GM10248 (cell line): ENCODE measurements at regions not wholly inside any gene's neighbourhood (a gene's known extent, or its start where the extent isn't known, plus 50 kb on each side); places are given as distances from the start of the nearest gene placed in this dataset.

Source experiments
- CTCF ChIA-PET: fragments of 300-600 bp; sonication (Branson Sonifier 250); formaldehyde crosslinking; extraction: SDS; loops from one replicate; lab custom pipeline; 2021; ENCODE audit warnings: antibody characterized with exemption; lab: Yijun Ruan, JAX
- POLR2A ChIA-PET: fragments of 350-650 bp; sonication (Branson Sonifier 250); formaldehyde crosslinking; extraction: SDS; loops from one replicate; lab custom pipeline; 2020; ENCODE audit warnings: antibody characterized with exemption; lab: Yijun Ruan, JAX
- DNase-seq: peaks from one replicate; pipeline ENCODE4 v3.0.0; 2012; ENCODE audit errors: extremely low spot score
- TF ChIP-seq, protein P1 (sequence below): IDR thresholded peaks from 2 replicates; pipeline ENCODE4 v1.5.1; 2012; ENCODE audit warnings: mild to moderate bottlenecking, low read depth; ENCODE audit errors: extremely low read depth, missing control alignments, control extremely low read depth

DNA sequence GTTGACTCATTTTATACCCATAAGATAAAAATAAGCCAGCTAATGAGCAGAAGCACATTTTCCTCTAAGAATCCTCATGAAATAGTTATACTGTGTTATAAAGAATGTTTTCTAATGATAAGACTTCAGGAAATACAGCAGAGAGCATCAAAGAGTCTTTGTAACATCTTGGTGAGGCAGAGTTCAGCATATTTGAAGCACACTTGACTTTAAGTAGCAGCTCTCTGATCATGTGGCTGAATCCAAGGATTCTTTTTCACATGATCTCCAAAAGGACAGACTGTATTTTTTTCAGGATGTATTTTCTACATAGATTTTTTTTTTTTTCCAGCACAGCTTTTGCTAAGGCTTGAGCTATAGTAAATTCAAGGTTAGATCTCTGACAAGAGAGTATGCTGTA is 195.1 kb downstream of the SI start:
- DNase-seq, result no peak
- ChIA-PET CTCF (interaction anchor here (1.4 kb wide), 1 partner anchor 48 kb away, joined by 3 read pairs; no protein-coding TSS in a partner anchor), POLR2A (no interaction called here)
- TF ChIP-seq, protein P1, sequence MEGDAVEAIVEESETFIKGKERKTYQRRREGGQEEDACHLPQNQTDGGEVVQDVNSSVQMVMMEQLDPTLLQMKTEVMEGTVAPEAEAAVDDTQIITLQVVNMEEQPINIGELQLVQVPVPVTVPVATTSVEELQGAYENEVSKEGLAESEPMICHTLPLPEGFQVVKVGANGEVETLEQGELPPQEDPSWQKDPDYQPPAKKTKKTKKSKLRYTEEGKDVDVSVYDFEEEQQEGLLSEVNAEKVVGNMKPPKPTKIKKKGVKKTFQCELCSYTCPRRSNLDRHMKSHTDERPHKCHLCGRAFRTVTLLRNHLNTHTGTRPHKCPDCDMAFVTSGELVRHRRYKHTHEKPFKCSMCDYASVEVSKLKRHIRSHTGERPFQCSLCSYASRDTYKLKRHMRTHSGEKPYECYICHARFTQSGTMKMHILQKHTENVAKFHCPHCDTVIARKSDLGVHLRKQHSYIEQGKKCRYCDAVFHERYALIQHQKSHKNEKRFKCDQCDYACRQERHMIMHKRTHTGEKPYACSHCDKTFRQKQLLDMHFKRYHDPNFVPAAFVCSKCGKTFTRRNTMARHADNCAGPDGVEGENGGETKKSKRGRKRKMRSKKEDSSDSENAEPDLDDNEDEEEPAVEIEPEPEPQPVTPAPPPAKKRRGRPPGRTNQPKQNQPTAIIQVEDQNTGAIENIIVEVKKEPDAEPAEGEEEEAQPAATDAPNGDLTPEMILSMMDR, result no peak

DNA sequence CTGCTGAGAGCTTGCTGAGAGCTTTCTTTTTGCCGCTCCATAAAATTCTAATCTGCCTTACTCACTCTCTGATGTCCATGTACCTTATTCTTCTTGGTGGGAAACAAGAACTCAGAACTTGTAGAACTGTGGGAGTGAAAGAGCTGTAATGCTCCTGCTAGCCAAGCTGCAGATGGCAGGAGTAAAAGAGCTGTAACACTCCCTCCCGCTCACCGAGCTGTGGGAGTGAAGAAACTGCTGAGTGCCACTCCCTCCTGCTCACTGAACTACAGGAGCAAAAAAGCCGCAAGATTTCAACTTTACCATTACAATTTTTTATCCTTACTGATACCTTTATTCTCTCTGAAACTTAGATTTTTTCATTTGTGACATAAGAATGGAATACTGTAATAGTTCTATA is 199.1 kb downstream of the SI start:
- no peak for DNase-seq
- CTCF ChIA-PET, result no interaction called here
- TF ChIP-seq, protein P1, result no peak
- POLR2A ChIA-PET, result no interaction called here

DNA sequence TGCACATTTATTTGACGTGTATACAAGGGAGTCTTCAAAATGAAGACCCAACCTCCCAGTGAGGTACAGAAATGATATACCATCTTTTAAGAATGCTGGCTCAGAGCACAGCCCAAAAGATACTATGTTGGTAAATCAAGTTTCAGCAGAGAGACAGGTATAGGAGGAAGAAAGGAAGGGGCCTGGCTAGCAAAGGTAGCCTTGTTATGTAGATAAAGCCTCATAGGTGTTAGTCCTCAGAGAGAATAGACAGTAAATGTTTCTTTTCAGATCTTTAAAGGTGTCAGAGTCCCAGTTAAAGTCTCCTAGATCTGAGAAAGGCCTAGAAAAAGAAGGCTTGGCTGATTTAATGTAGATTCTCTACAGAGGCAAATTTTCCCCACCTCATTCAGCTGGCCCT is 213.8 kb downstream of the SI start:
- no peak for DNase-seq
- ChIA-PET POLR2A (no interaction called here), CTCF (no interaction called here)
- TF ChIP-seq, protein P1, result no peak

DNA sequence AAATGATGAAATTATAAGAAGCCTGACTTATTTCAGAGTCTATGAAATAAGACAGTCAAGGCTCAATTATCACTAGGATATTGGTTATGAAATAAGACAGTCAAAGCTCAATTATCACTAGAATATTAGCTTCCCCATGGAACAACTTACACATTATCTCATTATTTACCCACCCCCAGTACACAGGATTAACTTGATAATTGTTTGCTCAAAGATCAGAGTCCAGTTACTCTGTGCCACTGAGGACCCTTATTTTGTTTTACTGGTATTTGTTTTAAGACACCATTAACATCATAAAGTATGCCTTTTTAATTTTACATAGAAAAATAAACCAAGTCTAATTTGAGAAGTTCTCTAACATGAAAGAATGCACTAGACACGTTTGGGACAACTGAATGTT is 225.4 kb downstream of the SI start:
- POLR2A ChIA-PET, result no interaction called here
- DNase-seq, result no peak
- CTCF ChIA-PET, result no interaction called here
- TF ChIP-seq, protein P1, result no peak

DNA sequence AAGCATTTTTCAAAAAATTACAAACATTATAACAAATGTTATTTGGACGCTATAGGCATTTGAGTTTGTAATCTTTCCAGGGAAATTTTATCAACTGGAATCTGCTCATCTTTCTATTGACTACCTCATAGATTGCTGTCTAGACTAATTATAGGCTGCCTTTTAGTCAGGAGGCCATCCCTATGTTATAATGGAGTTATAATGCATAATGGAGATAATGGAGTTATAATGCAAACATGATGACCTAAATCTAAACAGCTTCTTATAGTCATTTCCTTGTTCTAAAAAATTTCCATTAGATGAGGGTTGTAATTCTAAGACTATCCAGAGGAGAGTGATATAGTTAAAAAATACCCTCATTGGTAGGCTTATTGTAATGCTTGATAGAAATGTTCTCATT is 226.4 kb downstream of the SI start:
- TF ChIP-seq, protein P1, result no peak
- no peak for DNase-seq
- ChIA-PET POLR2A (no interaction called here), CTCF (no interaction called here)

DNA sequence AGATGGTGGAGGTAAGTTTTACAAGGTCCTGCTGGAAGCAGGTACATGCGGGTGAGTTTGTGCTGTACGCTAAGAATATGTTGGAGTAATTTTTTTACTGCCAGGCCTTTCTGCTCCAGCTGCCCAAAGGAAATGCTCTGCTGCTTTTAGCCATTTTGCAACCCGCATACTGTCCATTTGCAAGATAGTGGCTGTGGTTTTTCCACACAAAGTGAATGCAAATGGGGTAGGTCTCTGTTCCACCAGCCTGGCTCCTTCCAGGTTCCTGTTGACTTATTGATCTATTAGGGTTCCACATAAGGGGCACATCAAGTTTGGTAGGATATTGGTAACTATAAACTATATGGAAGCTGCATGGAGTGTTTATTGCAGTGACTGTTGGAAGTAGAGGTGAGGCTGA is 227.1 kb downstream of the SI start:
- DNase-seq, result no peak
- POLR2A ChIA-PET, result no interaction called here
- CTCF ChIA-PET, result no interaction called here
- TF ChIP-seq, protein P1, result no peak

DNA sequence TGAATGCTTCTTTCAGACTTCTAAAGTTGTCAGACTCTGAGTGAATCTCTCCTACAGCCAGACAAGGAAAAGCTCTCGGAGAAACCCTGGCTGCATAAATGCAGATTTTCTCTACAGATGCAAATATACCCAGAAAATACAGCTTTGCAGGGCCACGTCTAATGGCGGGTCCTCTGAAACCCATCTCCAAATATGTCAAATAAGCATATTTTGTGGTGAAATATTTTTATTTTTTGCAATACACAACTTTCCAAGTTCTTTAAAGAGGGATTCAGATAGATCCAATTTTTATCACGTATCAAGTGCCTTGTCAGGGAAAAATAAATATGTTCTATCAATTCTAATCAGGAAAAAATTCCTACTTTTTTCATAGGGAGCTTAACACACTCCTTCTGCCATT is 229.4 kb downstream of the SI start:
- DNase-seq, result no peak
- POLR2A ChIA-PET, result no interaction called here
- CTCF ChIA-PET, result no interaction called here
- TF ChIP-seq, protein P1, result no peak
